ENCODE measurements at regions not wholly inside any gene's neighbourhood (a gene's known extent, or its start where the extent isn't known, plus 50 kb on each side); places are given as distances from the start of the nearest gene placed in this dataset.
"Not testable (repeated sequence)": the region's sequence is repeated elsewhere in the genome, so short reads cannot be mapped to it uniquely, and the experiment has no call there.

DNA sequence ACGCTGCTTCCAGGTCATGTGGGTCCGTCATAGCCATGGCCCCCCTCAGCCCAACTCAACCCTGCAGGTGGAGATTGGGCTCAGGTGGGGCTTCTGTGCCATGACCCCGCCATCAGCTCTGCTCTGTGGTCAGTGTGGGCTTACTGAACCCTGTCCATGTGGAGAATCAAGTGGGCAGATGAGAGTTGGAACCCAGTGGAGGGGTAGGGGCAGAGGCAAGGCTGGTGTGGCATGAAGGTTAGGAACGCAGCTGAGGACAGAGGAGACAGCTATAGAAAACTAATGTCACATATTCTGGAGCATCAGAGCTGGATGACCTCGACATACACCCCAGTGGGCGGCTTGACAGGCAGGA, 355.9 kb downstream of the PTPRU start:
- no peak overlapping the region for H3K4me3 Mint-ChIP-seq
- H3K4me1 Mint-ChIP-seq (ENCODE audit: low read depth): no peaks in the 10 kb centered on the region
- H3K9me3 Mint-ChIP-seq: no peaks in the 10 kb centered on the region
- no peak overlapping the region for H3K27ac Mint-ChIP-seq
- DNase-seq (ENCODE audit: low spot score): no peak
- H3K27me3 Mint-ChIP-seq (ENCODE audit: low read depth): peaks cover 6% of the 10 kb centered on the region
- H3K36me3 Mint-ChIP-seq (ENCODE audit: low read depth): no peaks in the 10 kb centered on the region

DNA sequence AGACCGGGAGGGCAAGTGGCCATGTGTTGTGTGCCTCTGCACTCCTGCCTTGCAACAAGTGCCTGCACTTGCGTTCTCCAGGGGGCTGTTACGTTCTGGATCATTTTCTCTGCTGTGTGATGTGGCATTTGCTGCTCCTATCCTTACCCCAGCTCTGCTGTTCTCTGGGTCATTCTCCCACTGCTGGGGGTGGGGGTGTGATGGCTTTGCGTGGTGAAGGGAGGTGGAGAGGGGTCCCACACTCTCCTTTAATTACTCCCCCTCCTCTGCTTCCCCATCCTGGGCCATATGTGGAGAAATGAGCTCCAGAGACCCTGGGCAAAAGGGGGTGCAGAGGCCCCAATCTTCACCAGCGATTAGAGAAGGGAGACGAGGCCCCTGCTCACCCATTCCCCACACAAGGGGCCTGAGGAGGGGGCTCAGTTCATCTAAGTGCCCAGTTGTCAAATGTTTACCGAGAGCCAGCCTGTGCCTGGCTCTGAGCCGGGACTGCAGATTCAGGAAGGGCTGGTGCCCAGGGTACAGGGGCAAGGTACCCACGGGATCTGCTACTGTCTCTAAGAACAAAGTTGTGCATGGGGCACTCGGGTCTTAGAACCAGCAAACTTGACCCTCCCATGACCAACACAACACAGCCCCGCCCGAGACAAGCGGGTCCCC, 355.4 kb downstream of the PTPRU start:
- Mint-ChIP-seq H3K4me3 (no peak overlapping the region), H3K27ac (no peak overlapping the region), H3K36me3 (ENCODE audit: low read depth) (no peaks in the 10 kb centered on the region), H3K4me1 (ENCODE audit: low read depth) (no peaks in the 10 kb centered on the region), H3K9me3 (no peaks in the 10 kb centered on the region), H3K27me3 (ENCODE audit: low read depth) (peaks cover 6% of the 10 kb centered on the region)
- DNase-seq (ENCODE audit: low spot score): no peak

DNA sequence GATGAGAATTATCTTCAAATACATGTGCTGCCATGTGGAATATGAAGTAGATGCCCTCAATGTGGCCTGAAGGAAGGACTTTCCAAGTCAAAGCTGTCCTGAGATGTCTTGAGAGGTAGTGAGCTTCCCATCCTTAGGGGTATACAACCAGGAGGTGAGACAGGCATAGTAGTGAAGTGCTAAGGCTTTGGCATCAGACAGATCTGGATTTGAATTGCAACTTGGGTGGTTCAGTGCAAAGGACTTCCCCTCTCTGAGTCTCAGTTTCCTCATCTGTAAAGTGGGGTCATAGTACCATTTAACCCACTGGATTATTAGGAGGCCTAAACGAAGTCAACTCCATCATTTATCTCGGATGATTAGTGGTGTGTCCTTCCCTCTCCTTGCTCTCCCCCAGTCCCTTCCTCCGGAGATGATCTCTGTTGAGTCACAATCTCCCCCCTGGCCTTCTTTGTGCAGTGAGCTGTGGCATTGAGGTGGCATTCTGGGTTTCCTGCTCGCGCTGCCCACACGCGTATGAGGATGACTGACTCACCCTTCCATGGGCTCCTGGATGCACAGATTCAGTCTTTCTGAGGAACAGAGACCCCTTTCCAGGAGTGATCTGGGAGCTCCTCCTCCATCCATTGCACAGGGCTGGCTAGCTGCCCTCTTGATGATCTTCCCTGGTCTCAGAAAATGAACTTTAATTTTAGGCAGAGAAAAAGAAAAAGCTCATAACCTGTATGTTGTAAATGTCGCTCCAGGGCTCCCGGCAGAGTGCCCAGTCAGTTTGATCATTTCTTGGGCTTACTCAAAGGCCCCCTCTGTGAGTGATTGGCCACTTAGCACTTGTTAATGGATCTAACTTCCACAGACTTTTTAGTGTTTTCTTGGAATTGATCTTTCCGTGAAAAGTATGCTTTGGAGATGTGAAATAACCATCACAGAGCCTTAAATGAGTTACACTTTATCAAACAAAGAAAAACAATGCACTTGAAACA, 354.6 kb downstream of the PTPRU start:
- H3K36me3 Mint-ChIP-seq (ENCODE audit: low read depth): no peaks in the 10 kb centered on the region
- no peak overlapping the region for H3K4me3 Mint-ChIP-seq
- H3K27ac Mint-ChIP-seq: no peak overlapping the region
- DNase-seq (ENCODE audit: low spot score): no peak
- no peaks in the 10 kb centered on the region for H3K4me1 Mint-ChIP-seq (ENCODE audit: low read depth)
- H3K9me3 Mint-ChIP-seq: no peaks in the 10 kb centered on the region
- H3K27me3 Mint-ChIP-seq (ENCODE audit: low read depth): peaks cover 6% of the 10 kb centered on the region

DNA sequence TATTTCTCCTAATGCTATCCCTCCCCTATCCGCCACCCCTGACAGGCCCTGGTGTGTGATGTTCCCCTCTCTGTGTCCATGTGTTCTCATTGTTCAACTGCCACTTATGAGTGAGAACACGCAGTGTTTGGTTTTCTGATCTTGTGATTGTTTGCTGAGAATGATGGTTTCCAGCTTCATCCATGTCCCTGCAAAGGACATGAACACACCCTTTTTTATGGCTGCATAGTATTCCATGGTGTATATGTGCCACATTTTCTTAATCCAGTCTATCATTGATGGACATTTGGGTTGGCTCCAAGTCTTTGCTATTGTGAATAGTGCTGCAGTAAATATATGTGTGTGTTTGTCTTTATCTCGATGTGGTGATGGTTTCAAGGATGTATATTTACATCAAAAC, 353.4 kb downstream of the PTPRU start:
- H3K4me3 Mint-ChIP-seq; H3K4me1 Mint-ChIP-seq (ENCODE audit: low read depth); DNase-seq (ENCODE audit: low spot score); H3K27ac Mint-ChIP-seq; H3K27me3 Mint-ChIP-seq (ENCODE audit: low read depth); H3K36me3 Mint-ChIP-seq (ENCODE audit: low read depth); H3K9me3 Mint-ChIP-seq: not testable (repeated sequence)

DNA sequence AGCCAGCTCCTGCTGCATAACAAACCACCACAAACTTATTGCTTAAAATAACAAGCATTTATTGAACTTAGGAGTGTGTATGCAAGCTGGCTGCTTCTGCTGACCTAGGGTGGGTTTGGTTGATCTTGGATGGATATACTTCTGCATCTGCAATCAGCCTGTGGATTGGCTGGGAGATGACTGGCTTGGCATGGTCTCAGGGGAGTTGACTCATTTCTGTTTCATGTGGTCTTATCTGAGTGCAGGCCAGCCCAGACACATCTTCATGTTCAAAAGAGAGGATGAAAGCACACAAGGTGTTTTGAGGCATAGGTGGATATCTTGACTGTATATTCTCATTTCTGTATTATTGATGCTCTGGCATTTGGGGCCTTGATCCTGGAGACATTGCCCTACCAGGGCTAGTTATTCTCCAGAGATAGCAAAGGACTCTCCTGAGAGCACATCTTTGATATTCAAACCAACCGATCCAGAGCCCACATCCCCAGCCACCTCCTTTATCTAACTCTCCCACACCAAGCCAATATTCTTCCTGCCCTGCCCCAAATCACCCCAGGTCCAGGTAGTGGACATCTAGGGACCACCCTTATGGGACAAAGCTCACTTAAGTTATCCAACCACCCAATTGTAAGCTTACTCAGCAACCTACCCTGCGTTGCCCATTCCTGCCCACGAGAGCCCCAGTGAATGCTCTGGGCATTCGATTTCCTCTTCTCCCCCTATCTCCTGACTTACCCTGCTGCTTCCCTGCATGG, 350.8 kb downstream of the PTPRU start:
- DNase-seq (ENCODE audit: low spot score): no peak
- Mint-ChIP-seq H3K36me3 (ENCODE audit: low read depth) (no peaks in the 10 kb centered on the region), H3K9me3 (no peaks in the 10 kb centered on the region), H3K27ac (no peak overlapping the region), H3K27me3 (ENCODE audit: low read depth) (peaks cover 6% of the 10 kb centered on the region), H3K4me3 (no peak overlapping the region), H3K4me1 (ENCODE audit: low read depth) (no peaks in the 10 kb centered on the region)

DNA sequence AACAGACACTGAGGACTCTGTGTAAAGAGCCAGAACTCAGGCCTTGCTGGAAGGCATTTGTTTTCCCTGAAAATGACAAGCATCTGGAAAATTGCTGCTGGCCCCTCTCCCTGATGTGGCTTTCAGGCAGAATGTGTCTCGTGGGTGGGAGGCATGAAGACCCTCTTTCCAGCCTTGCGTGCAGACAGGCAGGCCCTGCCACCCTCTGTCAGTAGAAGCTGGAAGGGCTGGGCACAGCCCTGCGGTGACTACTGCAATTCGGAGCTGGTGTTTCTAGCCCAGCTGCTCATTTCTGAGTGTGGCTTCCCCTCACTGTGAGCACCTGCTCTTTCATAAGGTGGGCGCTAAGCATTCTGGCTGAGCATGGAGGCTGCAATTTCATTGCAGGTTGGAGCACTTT, 349.9 kb downstream of the PTPRU start:
- H3K36me3 Mint-ChIP-seq (ENCODE audit: low read depth): no peaks in the 10 kb centered on the region
- no peak overlapping the region for H3K4me3 Mint-ChIP-seq
- H3K27me3 Mint-ChIP-seq (ENCODE audit: low read depth): peaks cover 6% of the 10 kb centered on the region
- no peak overlapping the region for H3K27ac Mint-ChIP-seq
- DNase-seq (ENCODE audit: low spot score): no peak
- H3K4me1 Mint-ChIP-seq (ENCODE audit: low read depth): no peaks in the 10 kb centered on the region
- no peaks in the 10 kb centered on the region for H3K9me3 Mint-ChIP-seq

DNA sequence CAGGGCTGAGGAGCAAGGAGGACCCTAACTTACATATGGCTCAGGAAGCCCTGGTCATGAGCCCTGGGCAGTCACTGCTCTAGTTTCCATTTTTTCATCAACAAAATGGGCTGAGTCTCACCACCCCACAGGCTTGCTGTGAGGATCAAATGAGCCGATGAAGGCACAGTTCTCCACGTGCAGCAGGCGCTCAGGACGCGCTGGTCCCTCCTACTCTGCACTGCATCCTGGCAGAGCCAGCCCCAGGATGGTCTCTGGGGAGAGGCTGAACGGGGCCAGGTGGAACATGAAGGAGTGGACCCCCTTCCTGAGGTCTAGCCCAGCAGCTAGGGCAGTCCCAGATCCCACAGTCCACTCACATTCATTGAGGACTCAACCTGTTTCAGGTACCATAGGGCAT, 349.3 kb downstream of the PTPRU start:
- H3K27me3 Mint-ChIP-seq (ENCODE audit: low read depth): peaks cover 6% of the 10 kb centered on the region

DNA sequence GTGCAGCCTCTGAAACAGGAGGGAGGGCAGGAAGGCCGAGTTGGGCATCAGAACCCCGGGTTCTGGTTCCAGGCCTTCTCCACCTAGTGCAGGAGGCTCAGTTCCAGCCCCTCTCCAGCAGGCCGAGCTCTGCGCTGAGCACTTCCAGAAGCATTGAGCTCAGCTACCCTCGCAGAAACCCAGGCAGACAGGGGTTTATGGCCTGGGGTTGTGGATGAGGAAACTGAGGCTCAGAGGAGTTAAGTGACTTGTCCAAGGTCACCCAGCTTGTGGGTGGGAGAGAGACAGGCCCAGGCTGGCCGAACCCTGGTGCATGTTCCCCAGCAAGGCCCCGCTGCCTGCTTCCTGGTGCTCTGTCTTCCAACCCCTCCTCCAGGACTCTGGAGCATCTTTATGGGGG, 348.9 kb downstream of the PTPRU start:
- Mint-ChIP-seq H3K4me1 (ENCODE audit: low read depth) (no peaks in the 10 kb centered on the region), H3K27ac (no peak overlapping the region), H3K4me3 (no peak overlapping the region)

More for the DNA sequence above, 349.3 kb downstream of the PTPRU start:
- H3K27ac Mint-ChIP-seq: no peak overlapping the region
- H3K4me3 Mint-ChIP-seq: no peak overlapping the region
- H3K36me3 Mint-ChIP-seq (ENCODE audit: low read depth): no peaks in the 10 kb centered on the region
- no peaks in the 10 kb centered on the region for H3K4me1 Mint-ChIP-seq (ENCODE audit: low read depth)
- no peaks in the 10 kb centered on the region for H3K9me3 Mint-ChIP-seq
- no peak for DNase-seq (ENCODE audit: low spot score)

DNA sequence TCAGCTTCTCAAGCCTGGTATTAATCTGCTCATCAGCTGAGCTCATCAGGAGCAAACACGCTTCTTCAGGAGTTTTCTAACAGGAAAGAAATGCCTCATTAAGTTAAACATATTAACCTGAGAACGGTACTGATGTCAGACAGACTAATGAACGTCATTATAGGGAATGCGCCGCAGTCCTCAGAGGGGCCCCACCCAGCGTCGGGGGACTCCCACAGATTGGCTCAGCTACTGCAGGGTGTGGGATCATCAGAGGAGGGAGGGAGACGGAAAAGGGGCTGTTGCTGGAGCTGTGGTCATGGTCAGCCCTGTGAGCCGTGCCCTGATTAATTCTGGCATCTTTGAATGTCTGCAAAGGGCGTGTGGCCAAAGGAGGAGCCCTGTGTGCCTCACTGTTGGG, 348.5 kb downstream of the PTPRU start:
- H3K36me3 Mint-ChIP-seq (ENCODE audit: low read depth): no peaks in the 10 kb centered on the region
- no peak overlapping the region for H3K4me3 Mint-ChIP-seq
- peaks cover 6% of the 10 kb centered on the region for H3K27me3 Mint-ChIP-seq (ENCODE audit: low read depth)
- H3K9me3 Mint-ChIP-seq: no peaks in the 10 kb centered on the region
- no peaks in the 10 kb centered on the region for H3K4me1 Mint-ChIP-seq (ENCODE audit: low read depth)
- DNase-seq (ENCODE audit: low spot score): no peak
- H3K27ac Mint-ChIP-seq: no peak overlapping the region

More for the DNA sequence above, 348.9 kb downstream of the PTPRU start:
- H3K27me3 Mint-ChIP-seq (ENCODE audit: low read depth): peaks cover 6% of the 10 kb centered on the region
- no peak for DNase-seq (ENCODE audit: low spot score)
- no peaks in the 10 kb centered on the region for H3K9me3 Mint-ChIP-seq
- H3K36me3 Mint-ChIP-seq (ENCODE audit: low read depth): no peaks in the 10 kb centered on the region

DNA sequence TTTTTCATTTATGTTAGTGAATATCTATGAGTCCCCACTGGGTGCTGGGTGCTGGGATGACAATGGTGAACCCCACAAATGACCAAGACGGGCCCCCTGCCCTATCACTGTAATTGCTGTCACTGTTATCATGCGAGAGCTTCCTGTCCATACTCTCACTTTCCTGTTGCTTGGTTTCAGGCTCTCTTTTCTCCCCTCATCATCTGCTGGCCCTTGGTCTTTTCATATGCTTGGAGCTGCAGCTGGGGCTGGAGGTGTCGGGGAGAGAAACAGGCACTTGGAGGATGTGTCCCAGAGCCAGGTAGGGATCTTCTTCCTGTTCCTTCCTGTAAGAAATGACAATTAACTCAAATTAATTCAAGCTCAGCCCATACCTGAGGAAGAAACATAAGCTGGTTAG, 348.0 kb downstream of the PTPRU start:
- no peaks in the 10 kb centered on the region for H3K36me3 Mint-ChIP-seq (ENCODE audit: low read depth)
- H3K4me1 Mint-ChIP-seq (ENCODE audit: low read depth): no peaks in the 10 kb centered on the region
- H3K27me3 Mint-ChIP-seq (ENCODE audit: low read depth): peaks cover 6% of the 10 kb centered on the region
- DNase-seq (ENCODE audit: low spot score): no peak
- no peak overlapping the region for H3K4me3 Mint-ChIP-seq
- H3K27ac Mint-ChIP-seq: no peak overlapping the region
- no peaks in the 10 kb centered on the region for H3K9me3 Mint-ChIP-seq

DNA sequence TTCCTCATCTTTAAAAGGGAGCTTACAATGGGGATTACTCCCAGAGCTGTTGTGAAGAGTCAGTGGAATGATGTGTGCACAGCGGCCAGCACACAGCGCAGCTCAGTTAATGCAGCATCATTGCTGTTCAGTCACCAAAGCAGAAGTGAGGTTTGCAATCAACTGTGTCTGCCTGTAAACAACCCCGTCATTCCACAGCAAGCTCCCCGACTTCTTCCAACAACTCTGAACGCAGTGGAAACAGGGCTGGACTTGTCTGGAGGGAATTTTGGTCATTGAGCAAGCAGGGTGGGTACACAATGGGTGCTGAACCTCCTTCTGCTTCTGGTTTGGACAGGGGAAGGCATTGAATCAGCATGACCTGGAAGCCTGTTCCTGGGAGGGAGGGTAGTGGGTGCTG, 347.4 kb downstream of the PTPRU start:
- Mint-ChIP-seq H3K27me3 (ENCODE audit: low read depth) (peaks cover 6% of the 10 kb centered on the region), H3K27ac (no peak overlapping the region), H3K4me3 (no peak overlapping the region), H3K9me3 (no peaks in the 10 kb centered on the region), H3K4me1 (ENCODE audit: low read depth) (no peaks in the 10 kb centered on the region), H3K36me3 (ENCODE audit: low read depth) (no peaks in the 10 kb centered on the region)
- no peak for DNase-seq (ENCODE audit: low spot score)

DNA sequence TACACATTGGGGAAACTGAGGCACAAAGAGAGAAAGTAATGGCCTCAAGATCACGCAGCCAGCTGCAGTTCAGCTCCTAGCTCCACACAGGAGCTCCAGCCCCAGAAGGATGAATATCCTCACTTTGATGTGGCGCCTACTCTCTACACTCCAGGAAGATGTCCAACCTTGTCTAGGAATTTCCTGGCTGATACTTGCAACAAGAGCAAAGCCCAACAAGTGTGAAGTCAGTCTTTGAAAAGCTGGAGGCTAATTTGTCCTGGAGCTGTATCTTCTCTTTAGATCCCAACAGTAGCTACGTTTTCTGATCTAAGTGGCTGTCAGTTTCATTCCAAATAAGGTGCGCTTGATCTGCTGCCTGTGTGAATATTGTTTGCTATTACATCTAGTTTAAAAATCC, 344.9 kb downstream of the PTPRU start:
- Mint-ChIP-seq H3K27me3 (ENCODE audit: low read depth) (no peaks in the 10 kb centered on the region), H3K36me3 (ENCODE audit: low read depth) (no peaks in the 10 kb centered on the region), H3K4me1 (ENCODE audit: low read depth) (no peaks in the 10 kb centered on the region), H3K9me3 (no peaks in the 10 kb centered on the region), H3K4me3 (no peak overlapping the region), H3K27ac (no peak overlapping the region)
- no peak for DNase-seq (ENCODE audit: low spot score)

DNA sequence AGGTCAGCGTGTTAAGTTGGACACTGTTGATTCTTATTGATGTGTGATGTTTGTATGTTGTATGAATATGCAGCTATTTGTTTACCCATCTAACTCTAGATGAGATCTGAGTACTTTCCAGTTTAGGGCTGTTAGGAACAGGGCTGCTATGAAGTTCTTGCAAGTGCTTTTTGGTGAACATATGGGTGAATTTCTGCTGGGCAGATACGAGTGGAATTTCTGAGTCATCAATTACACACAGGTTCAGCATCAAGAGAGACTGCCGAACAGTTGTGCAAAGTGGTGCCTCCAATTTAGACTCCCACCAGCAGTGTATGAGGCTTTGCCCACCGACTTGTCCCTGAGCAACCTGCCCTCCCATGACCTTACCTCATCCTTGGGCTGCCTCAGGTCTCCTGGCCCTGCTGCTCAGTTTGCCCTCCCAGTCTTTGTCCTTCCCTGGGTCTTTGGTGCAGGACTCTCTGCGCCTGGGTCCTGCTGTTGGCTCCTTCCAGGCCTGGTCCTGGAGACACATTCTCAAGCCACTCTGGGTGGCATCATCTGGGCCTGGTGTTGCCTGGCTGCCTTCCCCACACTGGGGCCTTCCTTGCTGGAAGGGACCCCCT, 343.6 kb downstream of the PTPRU start:
- DNase-seq (ENCODE audit: low spot score): no peak
- Mint-ChIP-seq H3K27me3 (ENCODE audit: low read depth) (no peaks in the 10 kb centered on the region), H3K4me3 (no peak overlapping the region), H3K9me3 (no peaks in the 10 kb centered on the region), H3K4me1 (ENCODE audit: low read depth) (no peaks in the 10 kb centered on the region), H3K36me3 (ENCODE audit: low read depth) (no peaks in the 10 kb centered on the region), H3K27ac (no peak overlapping the region)

DNA sequence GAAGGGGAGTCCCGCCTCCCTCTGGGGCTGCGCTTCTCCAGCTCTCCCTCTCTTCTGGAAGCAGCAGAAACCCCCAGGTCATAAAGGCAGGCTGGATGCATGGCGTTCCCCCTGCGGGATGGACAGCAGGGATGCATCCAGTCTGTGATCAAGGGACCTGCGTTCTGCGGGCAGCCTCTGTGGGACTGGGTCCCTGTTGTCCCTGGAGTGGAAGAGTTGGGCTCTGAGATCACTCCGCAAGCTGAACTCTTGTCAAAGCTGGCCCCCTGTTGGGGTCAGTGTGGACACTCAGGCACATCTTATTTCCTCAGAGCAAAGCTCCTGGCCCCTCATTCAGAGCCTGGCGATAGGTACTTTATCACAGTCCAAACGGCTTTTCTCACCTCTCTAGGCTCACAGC, 341.2 kb downstream of the PTPRU start:
- H3K4me3 Mint-ChIP-seq: no peak overlapping the region
- no peaks in the 10 kb centered on the region for H3K36me3 Mint-ChIP-seq (ENCODE audit: low read depth)
- DNase-seq (ENCODE audit: low spot score): no peak
- no peaks in the 10 kb centered on the region for H3K4me1 Mint-ChIP-seq (ENCODE audit: low read depth)
- no peak overlapping the region for H3K27ac Mint-ChIP-seq
- H3K9me3 Mint-ChIP-seq: no peaks in the 10 kb centered on the region
- H3K27me3 Mint-ChIP-seq (ENCODE audit: low read depth): no peaks in the 10 kb centered on the region
